Loucy (cell line): ENCODE measurements at regions not wholly inside any gene's neighbourhood (a gene's known extent, or its start where the extent isn't known, plus 50 kb on each side); places are given as distances from the start of the nearest gene placed in this dataset.

Experiments
- H2AFZ ChIP-seq: fragments of 200-600 bp; sonication (generic); 2 replicates; pipeline ENCODE4 v1.6.0; 2016; ENCODE audit warnings: antibody characterized with exemption, mild to moderate bottlenecking, low read length, moderate library complexity
- H3F3A ChIP-seq: fragments of 200-600 bp; 2 replicates; pipeline ENCODE4 v1.6.0; 2016; ENCODE audit warnings: antibody characterized with exemption, low read depth, mild to moderate bottlenecking
- H3K27me3 ChIP-seq: fragments of 200-600 bp; sonication (generic); 2 replicates; pipeline ENCODE4 v1.6.1; 2014; ENCODE audit warnings: low read length, mild to moderate bottlenecking; ENCODE audit not compliant: insufficient read depth, poor library complexity, severe bottlenecking
- H3K36me3 ChIP-seq: fragments of 200-600 bp; sonication (generic); 2 replicates; pipeline ENCODE4 v1.6.1; 2016; ENCODE audit warnings: low read length; ENCODE audit not compliant: insufficient read depth
- H3K4me1 ChIP-seq: fragments of 200-600 bp; sonication (generic); 2 replicates; pipeline ENCODE4 v1.5.1; 2014; ENCODE audit warnings: low read length, mild to moderate bottlenecking; ENCODE audit not compliant: insufficient read depth, poor library complexity, severe bottlenecking
- H3K4me2 ChIP-seq: fragments of 200-600 bp; sonication (generic); 2 replicates; pipeline ENCODE4 v1.6.0; 2014; ENCODE audit warnings: antibody characterized with exemption, low read length, low read depth, mild to moderate bottlenecking; ENCODE audit not compliant: poor library complexity, severe bottlenecking
- H3K4me3 ChIP-seq: fragments of 200-600 bp; sonication (generic); 2 replicates; pipeline ENCODE4 v1.5.1; 2014; ENCODE audit warnings: low read length, mild to moderate bottlenecking, mixed read lengths; ENCODE audit not compliant: poor library complexity, severe bottlenecking
- H3K79me2 ChIP-seq: fragments of 200-600 bp; sonication (generic); 2 replicates; pipeline ENCODE4 v1.6.1; 2014; ENCODE audit warnings: low read length; ENCODE audit not compliant: insufficient read depth
- H3K9ac ChIP-seq: fragments of 200-600 bp; sonication (generic); 2 replicates; pipeline ENCODE4 v1.6.0; 2014; ENCODE audit warnings: mild to moderate bottlenecking, low read depth, low read length, moderate library complexity; ENCODE audit not compliant: poor library complexity, severe bottlenecking
- H3K9me2 ChIP-seq: fragments of 200-600 bp; sonication (generic); replicated peaks from 2 replicates; pipeline ENCODE4 v1.6.1; 2016; ENCODE audit warnings: low read depth, low read length, mixed read lengths
- H3K9me3 ChIP-seq: fragments of 200-600 bp; sonication (generic); 2 replicates; pipeline ENCODE4 v1.6.1; 2014; ENCODE audit warnings: mild to moderate bottlenecking, antibody characterized with exemption, low read length, low read depth; ENCODE audit not compliant: insufficient read depth
- H4K20me1 ChIP-seq: fragments of 200-600 bp; sonication (generic); 2 replicates; pipeline ENCODE4 v1.6.0; 2014; ENCODE audit warnings: antibody characterized with exemption, low read length, mild to moderate bottlenecking; ENCODE audit not compliant: insufficient read depth, poor library complexity, severe bottlenecking
- CTCF ChIP-seq: fragments of 200-600 bp; sonication (generic); conservative IDR thresholded peaks from 2 replicates; pipeline ENCODE4 v1.5.1; 2014; ENCODE audit warnings: mild to moderate bottlenecking, antibody characterized with exemption, low read length
- EZH2phosphoT487 ChIP-seq: fragments of 200-600 bp; IDR thresholded peaks from 2 replicates; pipeline ENCODE4 v1.6.1; 2018; ENCODE audit warnings: antibody characterized with exemption, mild to moderate bottlenecking, moderate library complexity, borderline replicate concordance

GRCh38 chr10:88049204-88049603 is 185.8 kb downstream of the PTEN start:
- no peaks in the 10 kb centered on the region for H3K79me2 ChIP-seq
- TF ChIP-seq EZH2phosphoT487, result no peak
- no peak for TF ChIP-seq CTCF
- peaks cover 33% of the 10 kb centered on the region for H3K4me1 ChIP-seq
- no peak overlapping the region for H2AFZ ChIP-seq
- peaks cover 5% of the 10 kb centered on the region; the same call in 1 of the 2 replicates for H3F3A ChIP-seq
- H3K27me3 ChIP-seq, result no peaks in the 10 kb centered on the region
- H3K9me3 ChIP-seq, result no peaks in the 10 kb centered on the region
- no peak overlapping the region for H3K9ac ChIP-seq
- no peaks in the 10 kb centered on the region for H3K36me3 ChIP-seq
- no peak overlapping the region for H3K4me3 ChIP-seq
- H4K20me1 ChIP-seq, result no peaks in the 10 kb centered on the region
- H3K4me2 ChIP-seq, result no peak overlapping the region
- no peaks in the 10 kb centered on the region for H3K9me2 ChIP-seq

- Histone ChIP-seq H3K36me3 (no peaks in the 10 kb centered on the region), H4K20me1 (no peaks in the 10 kb centered on the region), H3K4me1 (peaks cover 34% of the 10 kb centered on the region), H3K79me2 (no peaks in the 10 kb centered on the region), H3K9ac (no peak overlapping the region), H3K9me3 (no peaks in the 10 kb centered on the region), H3F3A (no peaks in the 10 kb centered on the region), H2AFZ (no peak overlapping the region), H3K9me2 (no peaks in the 10 kb centered on the region), H3K27me3 (no peaks in the 10 kb centered on the region), H3K4me2 (no peak overlapping the region), H3K4me3 (no peak overlapping the region)
- TF ChIP-seq EZH2phosphoT487 (no peak), CTCF (no peak)
Measured at GRCh38 chr10:88057720-88058119, 194.3 kb downstream of the PTEN start.

- H3K36me3 ChIP-seq, result no peaks in the 10 kb centered on the region
- TF ChIP-seq CTCF (no peak), EZH2phosphoT487 (no peak)
- H2AFZ ChIP-seq, result no peak overlapping the region
- H3K4me2 ChIP-seq, result no peak overlapping the region
- peaks cover 44% of the 10 kb centered on the region for H3K4me1 ChIP-seq
- H3K9ac ChIP-seq, result no peak overlapping the region
- no peaks in the 10 kb centered on the region for H3F3A ChIP-seq
- H3K9me2 ChIP-seq, result no peaks in the 10 kb centered on the region
- no peak overlapping the region for H3K4me3 ChIP-seq
- H3K9me3 ChIP-seq, result no peaks in the 10 kb centered on the region
- no peaks in the 10 kb centered on the region for H3K79me2 ChIP-seq
- no peaks in the 10 kb centered on the region for H4K20me1 ChIP-seq
- no peaks in the 10 kb centered on the region for H3K27me3 ChIP-seq
Measured at GRCh38 chr10:88058750-88059149, 195.3 kb downstream of the PTEN start.
